ENCODE measurements at regions not wholly inside any gene's neighbourhood (a gene's known extent, or its start where the extent isn't known, plus 50 kb on each side); places are given as distances from the start of the nearest gene placed in this dataset.

GRCh38 chr1:94702442-94702815 is 117.7 kb upstream of the SLC44A3 start:
- ChIA-PET CTCF (no interaction called here), POLR2A (no interaction called here)
- Histone ChIP-seq H3K27ac (ENCODE audit: extremely low read depth, low read depth, low read length) (no peak overlapping the region), H3K4me3 (ENCODE audit: low read depth, low read length) (no peak overlapping the region), H3K4me1 (ENCODE audit: control insufficient read depth, insufficient read depth, low read length) (no peaks in the 10 kb centered on the region), H3K9me3 (ENCODE audit: control insufficient read depth, insufficient read depth, low read depth, low read length) (no peaks in the 10 kb centered on the region), H3K36me3 (ENCODE audit: control insufficient read depth in 2 of 2, insufficient read depth in 1 of 2, low read length in 2 of 2) (no peaks in the 10 kb centered on the region)
- no peak for TF ChIP-seq ZNF416 (tag by site-specific recombination; IDR thresholded peaks at IDR 0.05)
- TF ChIP-seq ZNF426 (tag by site-specific recombination; IDR thresholded peaks at IDR 0.05) = no peak
- TF ChIP-seq BCL11A (tag by site-specific recombination; IDR thresholded peaks at IDR 0.05; ENCODE audit: low read depth) = no peak
- TF ChIP-seq ZNF514 (tag by site-specific recombination; IDR thresholded peaks at IDR 0.05) = no peak
- TF ChIP-seq ZSCAN16 (tag by site-specific recombination; IDR thresholded peaks at IDR 0.05) = no peak
- no peak for TF ChIP-seq SP7 (tag by site-specific recombination; IDR thresholded peaks at IDR 0.05)
- no peak for TF ChIP-seq HIC1 (tag by site-specific recombination; IDR thresholded peaks at IDR 0.05)
- TF ChIP-seq ZFP41 (tag by site-specific recombination; IDR thresholded peaks at IDR 0.05; ENCODE audit: borderline replicate concordance) = no peak
- TF ChIP-seq MYNN (tag by site-specific recombination; IDR thresholded peaks at IDR 0.05; ENCODE audit: borderline replicate concordance) = no peak
- no peak for TF ChIP-seq ZNF302 (tag by site-specific recombination; IDR thresholded peaks at IDR 0.05; ENCODE audit: low read depth)
- no peak for TF ChIP-seq INSM2 (tag by site-specific recombination; IDR thresholded peaks at IDR 0.05)
- TF ChIP-seq ZBTB48 (tag by site-specific recombination; IDR thresholded peaks at IDR 0.05) = no peak
- TF ChIP-seq ZNF211 (tag by site-specific recombination; IDR thresholded peaks at IDR 0.05; ENCODE audit: low read depth) = no peak
- no peak for TF ChIP-seq ZNF571 (tag by site-specific recombination; IDR thresholded peaks at IDR 0.05)
- TF ChIP-seq WT1 (tag by site-specific recombination; IDR thresholded peaks at IDR 0.05) = no peak
- no peak for TF ChIP-seq ZFP37 (tag by site-specific recombination; IDR thresholded peaks at IDR 0.05)

- no peak overlapping the region for H3K4me3 ChIP-seq (ENCODE audit: low read depth, low read length)
- H3K4me1 ChIP-seq (ENCODE audit: control insufficient read depth, insufficient read depth, low read length) = no peaks in the 10 kb centered on the region
- POLR2A ChIA-PET = no interaction called here
- no peaks in the 10 kb centered on the region for H3K36me3 ChIP-seq (ENCODE audit: control insufficient read depth in 2 of 2, insufficient read depth in 1 of 2, low read length in 2 of 2)
- TF ChIP-seq ZNF280C (tag by site-specific recombination; IDR thresholded peaks at IDR 0.05) (no peak), ZSCAN4 (tag by site-specific recombination; IDR thresholded peaks at IDR 0.05) (no peak), ZNF707 (tag by site-specific recombination; IDR thresholded peaks at IDR 0.05) (no peak), ZNF473 (tag by site-specific recombination; IDR thresholded peaks at IDR 0.05) (no peak), ZBTB8A (tag by site-specific recombination; IDR thresholded peaks at IDR 0.05) (no peak)
- H3K27ac ChIP-seq (ENCODE audit: extremely low read depth, low read depth, low read length) = no peak overlapping the region
- H3K9me3 ChIP-seq (ENCODE audit: control insufficient read depth, insufficient read depth, low read depth, low read length) = no peaks in the 10 kb centered on the region
- CTCF ChIA-PET = no interaction called here
These were observed 118.2 kb upstream of the SLC44A3 start for GRCh38 chr1:94701796-94702441.
